ENCODE measurements at regions not wholly inside any gene's neighbourhood (a gene's known extent, or its start where the extent isn't known, plus 50 kb on each side); places are given as distances from the start of the nearest gene placed in this dataset.
"Not testable (repeated sequence)": the region's sequence is repeated elsewhere in the genome, so short reads cannot be mapped to it uniquely, and the experiment has no call there.

DNA sequence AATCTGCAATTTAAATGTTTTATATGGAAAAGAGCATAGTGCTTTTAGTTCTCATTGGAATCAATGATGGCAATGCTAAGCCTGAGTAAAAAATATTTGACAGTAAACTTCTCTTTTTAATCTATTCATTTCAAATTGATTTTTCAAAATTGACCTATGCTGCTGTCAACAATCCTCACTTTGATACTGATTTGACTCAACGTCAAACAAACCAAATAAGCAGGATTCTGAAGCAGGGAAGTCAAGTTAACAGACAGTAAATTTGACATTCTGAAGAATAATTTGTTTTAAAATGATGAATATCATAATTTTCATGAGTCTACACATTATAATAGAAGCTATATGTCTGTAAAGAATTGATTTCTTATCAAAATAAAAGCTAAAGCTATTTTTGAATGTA, 1053.1 kb downstream of the DIPK2A start:
- no peaks in the 10 kb centered on the region for H3K27me3 Mint-ChIP-seq (ENCODE audit: low read depth in 3 of 3)
- H3K4me1 Mint-ChIP-seq: no peaks in the 10 kb centered on the region
- no peak overlapping the region for H3K4me3 Mint-ChIP-seq
- TF ChIP-seq, protein P1, sequence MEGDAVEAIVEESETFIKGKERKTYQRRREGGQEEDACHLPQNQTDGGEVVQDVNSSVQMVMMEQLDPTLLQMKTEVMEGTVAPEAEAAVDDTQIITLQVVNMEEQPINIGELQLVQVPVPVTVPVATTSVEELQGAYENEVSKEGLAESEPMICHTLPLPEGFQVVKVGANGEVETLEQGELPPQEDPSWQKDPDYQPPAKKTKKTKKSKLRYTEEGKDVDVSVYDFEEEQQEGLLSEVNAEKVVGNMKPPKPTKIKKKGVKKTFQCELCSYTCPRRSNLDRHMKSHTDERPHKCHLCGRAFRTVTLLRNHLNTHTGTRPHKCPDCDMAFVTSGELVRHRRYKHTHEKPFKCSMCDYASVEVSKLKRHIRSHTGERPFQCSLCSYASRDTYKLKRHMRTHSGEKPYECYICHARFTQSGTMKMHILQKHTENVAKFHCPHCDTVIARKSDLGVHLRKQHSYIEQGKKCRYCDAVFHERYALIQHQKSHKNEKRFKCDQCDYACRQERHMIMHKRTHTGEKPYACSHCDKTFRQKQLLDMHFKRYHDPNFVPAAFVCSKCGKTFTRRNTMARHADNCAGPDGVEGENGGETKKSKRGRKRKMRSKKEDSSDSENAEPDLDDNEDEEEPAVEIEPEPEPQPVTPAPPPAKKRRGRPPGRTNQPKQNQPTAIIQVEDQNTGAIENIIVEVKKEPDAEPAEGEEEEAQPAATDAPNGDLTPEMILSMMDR (IDR thresholded peaks at IDR 0.05): no peak
- H3K27ac Mint-ChIP-seq: no peak overlapping the region
- H3K36me3 ChIP-seq (replicated peaks in 1 of 2; ENCODE audit: control insufficient read depth in 1 of 2, insufficient read depth in 2 of 2, low read length in 2 of 2): no peaks in the 10 kb centered on the region
- H3K9me3 ChIP-seq (replicated peaks in 1 of 2; ENCODE audit: control insufficient read depth in 1 of 2, insufficient read depth in 1 of 2, low read length in 2 of 2): peaks cover 4 to 12% of the 10 kb centered on the region in 2 donors
- H3K9ac ChIP-seq (ENCODE audit: insufficient read depth, low read length, poor library complexity, severe bottlenecking): no peak overlapping the region
- H3K4me2 ChIP-seq (replicated peaks; ENCODE audit: extremely low read depth, low read length, poor library complexity, severe bottlenecking): no peak overlapping the region
- H3K9me3 Mint-ChIP-seq: peaks cover 0 to 5% (median 2%) of the 10 kb centered on the region in 7 donors
- no peak for DNase-seq
- H2AFZ ChIP-seq (ENCODE audit: insufficient read depth, low read depth, low read length, poor library complexity, severe bottlenecking): no peak overlapping the region
- no peaks in the 10 kb centered on the region for H4K20me1 ChIP-seq (ENCODE audit: insufficient read depth, low read length)
- intact Hi-C loops (cut with micrococcal nuclease): no loop called here
- H3K27me3 ChIP-seq (ENCODE audit: control insufficient read depth in 2 of 2, insufficient read depth in 2 of 2, low read length in 2 of 2): no peaks in the 10 kb centered on the region
- H3K4me3 ChIP-seq (replicated peaks in 1 of 3; ENCODE audit: low read depth in 2 of 3, low read length in 3 of 3): no peak overlapping the region
- no peaks in the 10 kb centered on the region for H3K79me2 ChIP-seq (ENCODE audit: insufficient read depth, low read length)
- WGBS (ENCODE audit: insufficient coverage): no CpG with 5 or more reads among the region's 1 CpG
- no peak overlapping the region for H3K27ac ChIP-seq (ENCODE audit: low read depth in 1 of 2, low read length in 2 of 2)
- no peaks in the 10 kb centered on the region for H3K36me3 Mint-ChIP-seq
- H3K4me1 ChIP-seq (ENCODE audit: control insufficient read depth in 1 of 2, insufficient read depth in 2 of 2, low read length in 2 of 2): no peaks in the 10 kb centered on the region

GRCh38 chr3:145027186-145027585, 1055.6 kb downstream of the DIPK2A start:
- H3K4me2 ChIP-seq (replicated peaks; ENCODE audit: extremely low read depth, low read length, poor library complexity, severe bottlenecking); H3K27me3 Mint-ChIP-seq (ENCODE audit: low read depth in 3 of 3); H3K4me3 Mint-ChIP-seq; intact Hi-C loops (cut with micrococcal nuclease); H3K36me3 Mint-ChIP-seq; H3K4me1 Mint-ChIP-seq; H3K27me3 ChIP-seq (ENCODE audit: control insufficient read depth in 2 of 2, insufficient read depth in 2 of 2, low read length in 2 of 2); H4K20me1 ChIP-seq (ENCODE audit: insufficient read depth, low read length); H3K36me3 ChIP-seq (replicated peaks in 1 of 2; ENCODE audit: control insufficient read depth in 1 of 2, insufficient read depth in 2 of 2, low read length in 2 of 2); DNase-seq; H2AFZ ChIP-seq (ENCODE audit: insufficient read depth, low read depth, low read length, poor library complexity, severe bottlenecking); H3K4me3 ChIP-seq (replicated peaks in 1 of 3; ENCODE audit: low read depth in 2 of 3, low read length in 3 of 3); H3K9ac ChIP-seq (ENCODE audit: insufficient read depth, low read length, poor library complexity, severe bottlenecking); H3K27ac ChIP-seq (ENCODE audit: low read depth in 1 of 2, low read length in 2 of 2); H3K79me2 ChIP-seq (ENCODE audit: insufficient read depth, low read length); H3K4me1 ChIP-seq (ENCODE audit: control insufficient read depth in 1 of 2, insufficient read depth in 2 of 2, low read length in 2 of 2); H3K9me3 Mint-ChIP-seq: not testable (repeated sequence)
- peak overlapping the region in 1 of 7 donors; percentile 35 for H3K27ac Mint-ChIP-seq
- 89% methylated on average over 3 of the region's 3 CpGs for WGBS (ENCODE audit: insufficient coverage)
- H3K9me3 ChIP-seq (replicated peaks in 1 of 2; ENCODE audit: control insufficient read depth in 1 of 2, insufficient read depth in 1 of 2, low read length in 2 of 2): peaks cover 4 to 17% of the 10 kb centered on the region in 2 donors

Measured in CD14-positive monocyte (primary cell).